CD14-positive monocyte (primary cell): ENCODE measurements at regions not wholly inside any gene's neighbourhood (a gene's known extent, or its start where the extent isn't known, plus 50 kb on each side); places are given as distances from the start of the nearest gene placed in this dataset.

Source experiments
- DNase-seq, 3 donors: peaks; one replicate each; pipeline ENCODE4 v3.0.0-alpha.2; 2011 to 2022
- H2AFZ ChIP-seq: 2 replicates; pipeline ENCODE4 v1.6.0; 2012; ENCODE audit warnings: mild to moderate bottlenecking, low read depth, low read length, inconsistent platforms; ENCODE audit not compliant: insufficient read depth, poor library complexity, severe bottlenecking
- H3K27ac ChIP-seq, 2 donors: 1 replicate in 1 of 2; 2 replicates in 1 of 2; pipeline ENCODE4 v1.5.1; 2012 to 2013; ENCODE audit warnings: low read length in 2 of 2, control low read depth in 1 of 2, inconsistent platforms in 1 of 2, low read depth in 1 of 2, mild to moderate bottlenecking in 1 of 2
- H3K27me3 ChIP-seq, 2 donors: one replicate each; pipeline versions ENCODE4 v1.6.0 to v1.6.1; 2011 to 2013; ENCODE audit warnings: low read length in 2 of 2; ENCODE audit not compliant: control insufficient read depth in 2 of 2, insufficient read depth in 2 of 2
- H3K36me3 ChIP-seq, 2 donors: replicated peaks in 1 of 2; 1 replicate in 1 of 2; 2 replicates in 1 of 2; pipeline versions ENCODE4 v1.5.1 to v1.6.1; 2012 to 2013; ENCODE audit warnings: low read length in 2 of 2, control low read depth in 1 of 2, inconsistent platforms in 1 of 2, mild to moderate bottlenecking in 1 of 2; ENCODE audit not compliant: insufficient read depth in 2 of 2, control insufficient read depth in 1 of 2
- H3K4me1 ChIP-seq, 2 donors: 1 replicate in 1 of 2; 2 replicates in 1 of 2; pipeline versions ENCODE4 v1.5.1 to v1.6.1; 2012 to 2013; ENCODE audit warnings: low read length in 2 of 2, control low read depth in 1 of 2, inconsistent platforms in 1 of 2, mild to moderate bottlenecking in 1 of 2, moderate library complexity in 1 of 2; ENCODE audit not compliant: insufficient read depth in 2 of 2, control insufficient read depth in 1 of 2
- H3K4me2 ChIP-seq: replicated peaks from 2 replicates; pipeline ENCODE3; 2012; ENCODE audit warnings: low read length, moderate library complexity, mild to moderate bottlenecking; ENCODE audit not compliant: poor library complexity, severe bottlenecking; ENCODE audit errors: extremely low read depth
- H3K4me3 ChIP-seq, 3 experiments: fragments of 200-600 bp in 1 of 3; sonication (generic) in 1 of 3; replicated peaks in 1 of 3; 1 replicate in 2 of 3; 2 replicates in 1 of 3; pipeline ENCODE4 v1.5.1; 2011 to 2013; ENCODE audit warnings: low read length in 3 of 3, mild to moderate bottlenecking in 3 of 3, control low read depth in 2 of 3, low read depth in 2 of 3, inconsistent platforms in 1 of 3, moderate library complexity in 1 of 3
- H3K79me2 ChIP-seq: 2 replicates; pipeline ENCODE4 v1.6.0; 2012; ENCODE audit warnings: mild to moderate bottlenecking, control low read depth, inconsistent platforms, low read length, moderate library complexity; ENCODE audit not compliant: insufficient read depth
- H3K9ac ChIP-seq: 2 replicates; pipeline ENCODE4 v1.6.0; 2017; ENCODE audit warnings: low read length, mild to moderate bottlenecking; ENCODE audit not compliant: insufficient read depth, poor library complexity, severe bottlenecking
- H3K9me3 ChIP-seq, 2 donors: replicated peaks in 1 of 2; 1 replicate in 1 of 2; 2 replicates in 1 of 2; pipeline versions ENCODE4 v1.5.1 to v1.6.1; 2012 to 2013; ENCODE audit warnings: low read length in 2 of 2, control low read depth in 1 of 2; ENCODE audit not compliant: control insufficient read depth in 1 of 2, insufficient read depth in 1 of 2
- H4K20me1 ChIP-seq: 2 replicates; pipeline ENCODE4 v1.6.0; 2012; ENCODE audit warnings: mild to moderate bottlenecking, low read length, control low read depth, moderate library complexity; ENCODE audit not compliant: insufficient read depth
- H3K27ac Mint-ChIP-seq, 7 donors: one replicate each; pipeline ENCODE4 v1.8.0; 2020; ENCODE audit warnings: mild to moderate bottlenecking in 7 of 7, mixed read lengths in 7 of 7, moderate library complexity in 6 of 7, inconsistent platforms in 2 of 7
- H3K27me3 Mint-ChIP-seq, 3 donors: one replicate each; pipeline ENCODE4 v1.8.0; 2021 to 2022; ENCODE audit warnings: low read depth in 3 of 3, mild to moderate bottlenecking in 3 of 3, mixed read lengths in 3 of 3, moderate library complexity in 3 of 3, inconsistent platforms in 1 of 3
- H3K36me3 Mint-ChIP-seq, 2 donors: one replicate each; pipeline ENCODE4 v1.8.0; 2020; ENCODE audit warnings: mixed read lengths in 2 of 2, inconsistent platforms in 1 of 2, mild to moderate bottlenecking in 1 of 2
- H3K4me1 Mint-ChIP-seq: one replicate; pipeline ENCODE4 v1.8.0; 2020; ENCODE audit warnings: mild to moderate bottlenecking, mixed read lengths
- H3K4me3 Mint-ChIP-seq, 2 donors: one replicate each; pipeline ENCODE4 v1.8.0; 2020; ENCODE audit warnings: mild to moderate bottlenecking in 2 of 2, mixed read lengths in 2 of 2, moderate library complexity in 1 of 2
- H3K9me3 Mint-ChIP-seq, 7 donors: one replicate each; pipeline ENCODE4 v1.8.0; 2020 to 2022; ENCODE audit warnings: mixed read lengths in 7 of 7, mild to moderate bottlenecking in 6 of 7, moderate library complexity in 6 of 7, inconsistent platforms in 2 of 7
- WGBS: methylation state at CpG from one replicate; pipeline ENCODE4 v1.1.5; 2013; ENCODE audit warnings: missing lambda C conversion rate; ENCODE audit not compliant: insufficient coverage; 5-methylcytosine and 5-hydroxymethylcytosine counted together
- intact Hi-C, 2 donors: fragments of 100-400 bp; cut with micrococcal nuclease; formaldehyde crosslinking; loops; one replicate each; pipeline versions ENCODE4 v1.15.0 to v1.15.1; 2023
- TF ChIP-seq, protein P1 (sequence below): fragments of 200-600 bp; IDR thresholded peaks from one replicate; pipeline ENCODE4 v1.8.0; 2022; ENCODE audit warnings: antibody characterized with exemption, mild to moderate bottlenecking

DNA sequence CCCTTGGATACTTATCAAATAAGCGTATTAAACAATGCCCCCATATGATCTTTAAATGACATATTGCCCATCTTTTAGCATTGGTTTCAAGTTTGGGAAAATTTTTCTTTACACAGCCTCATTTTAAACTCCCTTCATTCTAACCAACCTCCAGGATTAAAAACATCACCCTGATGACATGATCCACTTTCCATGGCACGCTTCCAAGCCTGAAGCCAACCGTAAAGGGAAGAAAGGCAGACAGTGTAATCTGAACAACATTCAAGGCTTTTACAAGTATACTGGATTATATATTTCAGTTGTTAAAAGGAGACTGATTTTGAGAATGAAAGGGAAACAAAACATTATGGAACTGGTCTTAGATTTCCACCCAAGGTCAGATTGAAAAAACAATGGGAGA, 1721.9 kb downstream of the OLFM4 start:
- Mint-ChIP-seq H3K27ac (no peak overlapping the region), H3K4me1 (no peaks in the 10 kb centered on the region), H3K36me3 (no peaks in the 10 kb centered on the region), H3K27me3 (no peaks in the 10 kb centered on the region), H3K4me3 (no peak overlapping the region), H3K9me3 (peaks cover 0 to 3% (median 0%) of the 10 kb centered on the region in 7 donors)
- Histone ChIP-seq H3K4me1 (no peaks in the 10 kb centered on the region), H3K36me3 (no peaks in the 10 kb centered on the region), H3K4me2 (no peak overlapping the region), H3K9me3 (no peaks in the 10 kb centered on the region), H3K79me2 (no peaks in the 10 kb centered on the region), H3K9ac (no peak overlapping the region), H3K27me3 (no peaks in the 10 kb centered on the region), H3K4me3 (no peak overlapping the region), H4K20me1 (no peaks in the 10 kb centered on the region), H3K27ac (no peak overlapping the region), H2AFZ (no peak overlapping the region)
- DNase-seq: no peak
- TF ChIP-seq, protein P1, sequence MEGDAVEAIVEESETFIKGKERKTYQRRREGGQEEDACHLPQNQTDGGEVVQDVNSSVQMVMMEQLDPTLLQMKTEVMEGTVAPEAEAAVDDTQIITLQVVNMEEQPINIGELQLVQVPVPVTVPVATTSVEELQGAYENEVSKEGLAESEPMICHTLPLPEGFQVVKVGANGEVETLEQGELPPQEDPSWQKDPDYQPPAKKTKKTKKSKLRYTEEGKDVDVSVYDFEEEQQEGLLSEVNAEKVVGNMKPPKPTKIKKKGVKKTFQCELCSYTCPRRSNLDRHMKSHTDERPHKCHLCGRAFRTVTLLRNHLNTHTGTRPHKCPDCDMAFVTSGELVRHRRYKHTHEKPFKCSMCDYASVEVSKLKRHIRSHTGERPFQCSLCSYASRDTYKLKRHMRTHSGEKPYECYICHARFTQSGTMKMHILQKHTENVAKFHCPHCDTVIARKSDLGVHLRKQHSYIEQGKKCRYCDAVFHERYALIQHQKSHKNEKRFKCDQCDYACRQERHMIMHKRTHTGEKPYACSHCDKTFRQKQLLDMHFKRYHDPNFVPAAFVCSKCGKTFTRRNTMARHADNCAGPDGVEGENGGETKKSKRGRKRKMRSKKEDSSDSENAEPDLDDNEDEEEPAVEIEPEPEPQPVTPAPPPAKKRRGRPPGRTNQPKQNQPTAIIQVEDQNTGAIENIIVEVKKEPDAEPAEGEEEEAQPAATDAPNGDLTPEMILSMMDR: no peak
- intact Hi-C loops: no loop called here
- WGBS: 86% methylated on average over 1 of the region's 3 CpGs

DNA sequence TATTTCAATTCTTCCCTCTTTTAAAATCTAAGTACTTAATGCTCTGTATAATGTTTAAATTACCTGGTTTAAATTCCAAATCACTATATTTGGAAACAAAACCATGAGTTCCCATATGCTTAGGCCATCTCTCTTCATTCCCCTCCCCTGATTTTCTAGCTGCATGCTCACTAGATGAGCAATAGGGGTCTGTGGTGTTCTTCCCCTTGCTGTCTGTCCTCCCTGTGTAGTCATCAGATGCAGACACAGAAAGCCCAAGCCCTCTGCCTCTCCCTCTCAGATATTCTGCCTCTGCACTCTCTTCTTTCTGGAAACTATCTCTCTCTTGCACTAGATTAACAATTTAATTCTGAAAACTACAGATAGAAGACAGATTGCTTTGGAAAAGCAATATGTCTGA, 1730.2 kb downstream of the OLFM4 start:
- no peaks in the 10 kb centered on the region for H3K27me3 ChIP-seq
- no peaks in the 10 kb centered on the region for H3K27me3 Mint-ChIP-seq
- no peaks in the 10 kb centered on the region for H3K4me1 Mint-ChIP-seq

More for the DNA sequence above, 1730.2 kb downstream of the OLFM4 start:
- Mint-ChIP-seq H3K9me3 (peaks cover 0 to 3% (median 1%) of the 10 kb centered on the region in 7 donors), H3K36me3 (no peaks in the 10 kb centered on the region), H3K4me3 (no peak overlapping the region), H3K27ac (no peak overlapping the region)
- Histone ChIP-seq H3K36me3 (no peaks in the 10 kb centered on the region), H3K4me2 (no peak overlapping the region), H3K79me2 (no peaks in the 10 kb centered on the region), H3K4me3 (no peak overlapping the region), H3K9ac (no peak overlapping the region), H3K4me1 (no peaks in the 10 kb centered on the region), H3K27ac (no peak overlapping the region), H2AFZ (no peak overlapping the region), H4K20me1 (no peaks in the 10 kb centered on the region), H3K9me3 (no peaks in the 10 kb centered on the region)
- intact Hi-C loops: no loop called here
- TF ChIP-seq, protein P1: no peak
- DNase-seq: no peak
